SJSA1 (cell line): ENCODE measurements at regions not wholly inside any gene's neighbourhood (a gene's known extent, or its start where the extent isn't known, plus 50 kb on each side); places are given as distances from the start of the nearest gene placed in this dataset.
"Not testable (repeated sequence)": the region's sequence is repeated elsewhere in the genome, so short reads cannot be mapped to it uniquely, and the experiment has no call there.

Experiments used
- DNase-seq, 2 experiments: peaks; one replicate each; pipeline ENCODE4 v3.0.0-alpha.2; 2015 to 2020; ENCODE audit warnings: low spot score in 2 of 2, low read depth in 1 of 2
- H3K27ac ChIP-seq: fragments of 250-450 bp; sonication (Bioruptor Pico); 2 replicates; pipeline ENCODE4 v1.5.1; 2020; ENCODE audit warnings: mild to moderate bottlenecking, moderate library complexity
- H3K27me3 ChIP-seq: fragments of 250-450 bp; sonication (Bioruptor Pico); replicated peaks from 2 replicates; pipeline ENCODE4 v1.5.1; 2020; ENCODE audit warnings: mild to moderate bottlenecking, moderate library complexity
- H3K36me3 ChIP-seq: fragments of 250-450 bp; sonication (Bioruptor Pico); 2 replicates; pipeline ENCODE4 v1.5.1; 2020; ENCODE audit warnings: mild to moderate bottlenecking
- H3K4me1 ChIP-seq: fragments of 250-450 bp; sonication (Bioruptor Pico); replicated peaks from 2 replicates; pipeline ENCODE4 v1.6.1; 2021; ENCODE audit warnings: mild to moderate bottlenecking
- H3K4me3 ChIP-seq: fragments of 250-450 bp; sonication (Bioruptor Pico); 2 replicates; pipeline ENCODE4 v1.5.1; 2020; ENCODE audit warnings: mild to moderate bottlenecking
- H3K9me3 ChIP-seq: fragments of 250-450 bp; sonication (Bioruptor Pico); replicated peaks from 2 replicates; pipeline ENCODE4 v1.5.1; 2020; ENCODE audit warnings: mild to moderate bottlenecking

- not testable (repeated sequence) for H3K4me3 ChIP-seq, H3K36me3 ChIP-seq, H3K9me3 ChIP-seq, H3K27me3 ChIP-seq
- peaks cover 17% of the 10 kb centered on the region for H3K4me1 ChIP-seq
- peak overlapping the region; percentile 79 for H3K27ac ChIP-seq
- peak in 1 of 2 experiments; percentile 59 for DNase-seq
Measured at GRCh38 chr5:93682471-93683404, 58.7 kb downstream of the POU5F2 start.

GRCh38 chr5:93681432-93681831 is 60.0 kb downstream of the POU5F2 start:
- Histone ChIP-seq H3K4me3 (no peak overlapping the region), H3K36me3 (no peaks in the 10 kb centered on the region), H3K27me3 (no peaks in the 10 kb centered on the region), H3K27ac (peak overlapping the region; percentile 79; the same call in 1 of the 2 replicates), H3K4me1 (peaks cover 25% of the 10 kb centered on the region), H3K9me3 (no peaks in the 10 kb centered on the region)
- DNase-seq = peak in 1 of 2 experiments; percentile 22

- Histone ChIP-seq H3K27ac (no peak overlapping the region), H3K4me3 (no peak overlapping the region), H3K4me1 (peaks cover 20% of the 10 kb centered on the region), H3K36me3 (no peaks in the 10 kb centered on the region), H3K27me3 (no peaks in the 10 kb centered on the region), H3K9me3 (no peaks in the 10 kb centered on the region)
- DNase-seq = peak; percentile 75 to 79
Measured at GRCh38 chr5:93677359-93677891, 64.0 kb downstream of the POU5F2 start.

- H3K27ac ChIP-seq = no peak overlapping the region
- H3K27me3 ChIP-seq = no peaks in the 10 kb centered on the region
- no peaks in the 10 kb centered on the region for H3K9me3 ChIP-seq
- H3K36me3 ChIP-seq = no peaks in the 10 kb centered on the region
- H3K4me3 ChIP-seq = no peak overlapping the region
- no peak for DNase-seq
- H3K4me1 ChIP-seq = peaks cover 14% of the 10 kb centered on the region
Measured at GRCh38 chr5:93676704-93677103, 64.7 kb downstream of the POU5F2 start.

- H3K9me3 ChIP-seq = no peaks in the 10 kb centered on the region
- no peak for DNase-seq
- no peak overlapping the region for H3K4me3 ChIP-seq
- H3K4me1 ChIP-seq = peaks cover 9% of the 10 kb centered on the region
- H3K27me3 ChIP-seq = no peaks in the 10 kb centered on the region
- no peak overlapping the region for H3K27ac ChIP-seq
- no peaks in the 10 kb centered on the region for H3K36me3 ChIP-seq
Measured at GRCh38 chr5:93675460-93676450, 65.6 kb downstream of the POU5F2 start.

- H3K36me3 ChIP-seq = no peaks in the 10 kb centered on the region
- no peak overlapping the region for H3K27ac ChIP-seq
- no peak overlapping the region for H3K4me3 ChIP-seq
- no peaks in the 10 kb centered on the region for H3K9me3 ChIP-seq
- H3K27me3 ChIP-seq = no peaks in the 10 kb centered on the region
- no peak for DNase-seq
- H3K4me1 ChIP-seq = peaks cover 9% of the 10 kb centered on the region
Measured at GRCh38 chr5:93674866-93675459, 66.4 kb downstream of the POU5F2 start.

GRCh38 chr5:93674138-93674537 is 67.3 kb downstream of the POU5F2 start:
- Histone ChIP-seq H3K36me3 (no peaks in the 10 kb centered on the region), H3K27me3 (no peaks in the 10 kb centered on the region), H3K9me3 (no peaks in the 10 kb centered on the region), H3K27ac (no peak overlapping the region), H3K4me1 (peaks cover 9% of the 10 kb centered on the region), H3K4me3 (no peak overlapping the region)
- no peak for DNase-seq

- Histone ChIP-seq H3K27me3 (no peaks in the 10 kb centered on the region), H3K4me3 (no peak overlapping the region), H3K9me3 (no peaks in the 10 kb centered on the region), H3K36me3 (no peaks in the 10 kb centered on the region), H3K27ac (no peak overlapping the region), H3K4me1 (peaks cover 9% of the 10 kb centered on the region)
- DNase-seq = no peak
Measured at GRCh38 chr5:93673316-93673954, 68.0 kb downstream of the POU5F2 start.

GRCh38 chr5:93665648-93666047 is 75.8 kb downstream of the POU5F2 start:
- H3K4me1 ChIP-seq = no peaks in the 10 kb centered on the region
- no peaks in the 10 kb centered on the region for H3K36me3 ChIP-seq
- no peaks in the 10 kb centered on the region for H3K9me3 ChIP-seq
- H3K27me3 ChIP-seq = no peaks in the 10 kb centered on the region
- H3K4me3 ChIP-seq = no peak overlapping the region
- H3K27ac ChIP-seq = no peak overlapping the region
- DNase-seq = no peak

- no peaks in the 10 kb centered on the region for H3K27me3 ChIP-seq
- H3K4me1 ChIP-seq = no peaks in the 10 kb centered on the region
- H3K36me3 ChIP-seq = no peaks in the 10 kb centered on the region
- H3K4me3 ChIP-seq = no peak overlapping the region
- no peaks in the 10 kb centered on the region for H3K9me3 ChIP-seq
- no peak for DNase-seq
- no peak overlapping the region for H3K27ac ChIP-seq
Measured at GRCh38 chr5:93660677-93661076, 77.7 kb downstream of the NR2F1 start.

- H3K27ac ChIP-seq = no peak overlapping the region
Measured at GRCh38 chr5:93658044-93658443, 75.0 kb downstream of the NR2F1 start.

GRCh38 chr5:93654676-93655075 is 71.7 kb downstream of the NR2F1 start:
- Histone ChIP-seq H3K36me3 (no peaks in the 10 kb centered on the region), H3K4me3 (no peak overlapping the region), H3K27me3 (no peaks in the 10 kb centered on the region), H3K9me3 (no peaks in the 10 kb centered on the region), H3K27ac (no peak overlapping the region), H3K4me1 (no peaks in the 10 kb centered on the region)
- no peak for DNase-seq

More at GRCh38 chr5:93658044-93658443, 75.0 kb downstream of the NR2F1 start:
- Histone ChIP-seq H3K36me3 (no peaks in the 10 kb centered on the region), H3K4me1 (no peaks in the 10 kb centered on the region), H3K9me3 (no peaks in the 10 kb centered on the region), H3K4me3 (no peak overlapping the region), H3K27me3 (no peaks in the 10 kb centered on the region)
- no peak for DNase-seq

GRCh38 chr5:93653716-93654115 is 70.7 kb downstream of the NR2F1 start:
- no peaks in the 10 kb centered on the region for H3K27me3 ChIP-seq
- no peaks in the 10 kb centered on the region for H3K9me3 ChIP-seq
- DNase-seq = no peak
- no peaks in the 10 kb centered on the region for H3K4me1 ChIP-seq
- H3K4me3 ChIP-seq = no peak overlapping the region
- H3K36me3 ChIP-seq = no peaks in the 10 kb centered on the region
- no peak overlapping the region for H3K27ac ChIP-seq
